H1 (cell line): ENCODE measurements at regions not wholly inside any gene's neighbourhood (a gene's known extent, or its start where the extent isn't known, plus 50 kb on each side); places are given as distances from the start of the nearest gene placed in this dataset.

ENCODE experiments used
- CTCF ChIA-PET: fragments of 300-600 bp; sonication (Branson Sonifier 250); formaldehyde crosslinking; loops from one replicate; lab custom pipeline; 2021; ENCODE audit not compliant: partially characterized antibody; lab: Charles Lee
- POLR2A ChIA-PET: fragments of 300-600 bp; sonication (Branson Sonifier 250); formaldehyde crosslinking; loops from one replicate; lab custom pipeline; 2021; ENCODE audit warnings: inconsistent platforms; ENCODE audit not compliant: partially characterized antibody; lab: Charles Lee
- DNase-seq, 2 experiments: peaks; one replicate each; pipeline versions ENCODE4 v3.0.0 to v3.0.0-alpha.2; 2010 to 2022; ENCODE audit warnings: low spot score in 2 of 2, low read depth in 1 of 2, mixed read lengths in 1 of 2
- FAIRE-seq: peaks from 2 replicates; lab custom pipeline; 2011; peaks lifted over from hg19 to GRCh38; lab: Jason Lieb, UNC
- H2AFZ ChIP-seq: 2 replicates; pipeline ENCODE4 v1.8.1; 2012; ENCODE audit warnings: low read length, inconsistent platforms
- H2AK5ac ChIP-seq: 2 replicates; pipeline ENCODE4 v1.6.1; 2013; ENCODE audit warnings: low read depth, low read length
- H2BK120ac ChIP-seq: replicated peaks from 2 replicates; pipeline ENCODE3; 2013; ENCODE audit warnings: low read depth, low read length, inconsistent platforms
- H2BK12ac ChIP-seq: 2 replicates; pipeline ENCODE4 v1.6.1; 2013; ENCODE audit warnings: low read depth, low read length
- H2BK15ac ChIP-seq: 2 replicates; pipeline ENCODE4 v1.6.1; 2013; ENCODE audit warnings: low read length
- H2BK20ac ChIP-seq: 2 replicates; pipeline ENCODE4 v1.6.1; 2013; ENCODE audit warnings: low read length
- H2BK5ac ChIP-seq: 2 replicates; pipeline ENCODE4 v1.6.1; 2013; ENCODE audit warnings: low read depth, low read length
- H3K14ac ChIP-seq: 2 replicates; pipeline ENCODE4 v1.6.1; 2013; ENCODE audit warnings: inconsistent platforms; ENCODE audit not compliant: insufficient read length
- H3K18ac ChIP-seq: 2 replicates; pipeline ENCODE4 v1.6.1; 2013; ENCODE audit warnings: low read length; ENCODE audit errors: extremely low read depth
- H3K23ac ChIP-seq: 2 replicates; pipeline ENCODE4 v1.6.1; 2013; ENCODE audit warnings: inconsistent platforms; ENCODE audit not compliant: insufficient read length
- H3K23me2 ChIP-seq: 2 replicates; pipeline ENCODE4 v1.6.1; 2013; ENCODE audit warnings: low read depth, low read length
- H3K27ac ChIP-seq: 2 replicates; pipeline ENCODE4 v1.6.1; 2011; ENCODE audit warnings: low read depth, low read length, inconsistent platforms
- H3K27me3 ChIP-seq, 4 experiments: replicated peaks in 1 of 4; 1 replicate in 1 of 4; 2 replicates in 3 of 4; pipeline versions ENCODE4 v1.6.1 to v1.8.1; 2011 to 2013; ENCODE audit warnings: low read length in 3 of 4, mild to moderate bottlenecking in 3 of 4, inconsistent platforms in 2 of 4, mixed read lengths in 2 of 4, moderate library complexity in 1 of 4; ENCODE audit not compliant: control insufficient read depth in 3 of 4, insufficient read depth in 3 of 4; ENCODE audit errors: extremely low read depth in 1 of 4
- H3K36me3 ChIP-seq, 4 experiments: 2 replicates each; pipeline versions ENCODE4 v1.6.1 to v1.8.1; 2011 to 2013; ENCODE audit warnings: mild to moderate bottlenecking in 4 of 4, low read length in 3 of 4, moderate library complexity in 2 of 4, control low read depth in 1 of 4, inconsistent platforms in 1 of 4; ENCODE audit not compliant: insufficient read depth in 4 of 4, control insufficient read depth in 2 of 4
- H3K4ac ChIP-seq: replicated peaks from 2 replicates; pipeline ENCODE3; 2013; ENCODE audit warnings: low read length, low read depth, mixed read lengths, inconsistent platforms; ENCODE audit not compliant: insufficient read length
- H3K4me1 ChIP-seq, 4 experiments: replicated peaks in 1 of 4; 1 replicate in 1 of 4; 2 replicates in 3 of 4; pipeline versions ENCODE4 v1.6.1 to v1.8.1; 2011 to 2013; ENCODE audit warnings: low read length in 3 of 4, inconsistent platforms in 2 of 4, mixed read lengths in 1 of 4; ENCODE audit not compliant: insufficient read depth in 4 of 4, control insufficient read depth in 3 of 4
- H3K4me2 ChIP-seq, 2 experiments: 2 replicates each; pipeline versions ENCODE4 v1.6.1 to v1.8.1; 2011 to 2013; ENCODE audit warnings: low read depth in 2 of 2, low read length in 2 of 2, control low read depth in 1 of 2, inconsistent platforms in 1 of 2, mild to moderate bottlenecking in 1 of 2; ENCODE audit not compliant: insufficient read depth in 1 of 2
- H3K4me3 ChIP-seq, 4 experiments: fragments of 200-600, 300-600 bp in 1 of 4; sonication (generic), shearing (Covaris generic), sonication (Bioruptor Twin) in 1 of 4; 2 replicates each; pipeline versions ENCODE4 v1.5.1 to v1.8.1; 2011 to 2016; ENCODE audit warnings: low read length in 4 of 4, low read depth in 3 of 4, control low read depth in 2 of 4, inconsistent platforms in 2 of 4, mild to moderate bottlenecking in 2 of 4, mixed read lengths in 1 of 4, moderate library complexity in 1 of 4; ENCODE audit not compliant: insufficient read depth in 2 of 4; ENCODE audit errors: extremely low read depth in 1 of 4
- H3K56ac ChIP-seq: replicated peaks from 2 replicates; pipeline ENCODE3; 2013; ENCODE audit warnings: low read depth, mild to moderate bottlenecking, mixed read lengths, low read length, inconsistent platforms; ENCODE audit not compliant: insufficient read length
- H3K79me1 ChIP-seq: 2 replicates; pipeline ENCODE4 v1.6.1; 2013; ENCODE audit warnings: low read depth, low read length, control low read depth
- H3K79me2 ChIP-seq, 2 experiments: 2 replicates each; pipeline versions ENCODE4 v1.6.1 to v1.8.1; 2012 to 2013; ENCODE audit warnings: low read length in 2 of 2, mild to moderate bottlenecking in 2 of 2, inconsistent platforms in 1 of 2; ENCODE audit not compliant: insufficient read depth in 2 of 2, control insufficient read depth in 1 of 2
- H3K9ac ChIP-seq, 4 experiments: replicated peaks in 1 of 4; 1 replicate in 1 of 4; 2 replicates in 3 of 4; pipeline versions ENCODE4 v1.6.1 to v1.8.1; 2011 to 2013; ENCODE audit warnings: low read depth in 3 of 4, low read length in 3 of 4, control low read depth in 2 of 4, mild to moderate bottlenecking in 2 of 4, moderate library complexity in 2 of 4, inconsistent platforms in 1 of 4; ENCODE audit errors: extremely low read depth in 1 of 4
- H3K9me3 ChIP-seq, 2 experiments: 2 replicates each; pipeline versions ENCODE4 v1.6.1 to v1.8.1; 2012 to 2013; ENCODE audit warnings: mild to moderate bottlenecking in 2 of 2, moderate library complexity in 2 of 2, control low read depth in 1 of 2, inconsistent platforms in 1 of 2, low read depth in 1 of 2, low read length in 1 of 2, mixed read lengths in 1 of 2; ENCODE audit not compliant: insufficient read depth in 2 of 2
- H4K20me1 ChIP-seq, 2 experiments: replicated peaks in 1 of 2; 2 replicates each; pipeline versions ENCODE3 to v1.8.1; 2011 to 2013; ENCODE audit warnings: inconsistent platforms in 2 of 2, low read length in 2 of 2, mild to moderate bottlenecking in 1 of 2; ENCODE audit not compliant: insufficient read depth in 2 of 2, control insufficient read depth in 1 of 2
- H4K5ac ChIP-seq: 2 replicates; pipeline ENCODE4 v1.6.1; 2013; ENCODE audit warnings: low read length, low read depth, mixed read lengths, inconsistent platforms; ENCODE audit not compliant: insufficient read length
- H4K8ac ChIP-seq: 2 replicates; pipeline ENCODE4 v1.8.0; 2013; ENCODE audit warnings: mild to moderate bottlenecking, moderate library complexity, low read length, inconsistent platforms; ENCODE audit not compliant: insufficient read depth; ENCODE audit errors: extremely low read depth
- H4K91ac ChIP-seq: replicated peaks from 2 replicates; pipeline ENCODE3; 2013; ENCODE audit warnings: low read length, mixed read lengths, inconsistent platforms; ENCODE audit not compliant: insufficient read length
- ATF2 ChIP-seq: IDR thresholded peaks from 2 replicates; pipeline ENCODE4 v1.6.1; 2012; ENCODE audit warnings: low read length, inconsistent platforms
- CBX5 ChIP-seq: fragments of 300-800, 300-1000 bp; sonication (generic); IDR thresholded peaks from 2 replicates; pipeline ENCODE4 v1.7.1; 2016; ENCODE audit warnings: antibody characterized with exemption, low read length, low read depth
- CBX8 ChIP-seq: fragments of 300-800, 300-1000 bp; sonication (generic); IDR thresholded peaks from 2 replicates; pipeline ENCODE4 v1.7.1; 2016; ENCODE audit warnings: low read depth, low read length, borderline replicate concordance
- CHD2 ChIP-seq: IDR thresholded peaks from 2 replicates; pipeline ENCODE4 v1.6.1; 2012; ENCODE audit warnings: low read length, improper control_type of control experiment
- CTBP2 ChIP-seq: IDR thresholded peaks from 2 replicates; pipeline ENCODE4 v1.7.0; 2011; ENCODE audit warnings: borderline replicate concordance, mild to moderate bottlenecking, moderate library complexity, mixed read lengths, low read length; ENCODE audit not compliant: insufficient read depth, insufficient read length
- HDAC6 ChIP-seq: IDR thresholded peaks from one replicate; pipeline ENCODE4 v1.7.1; 2012; ENCODE audit warnings: low read depth, mild to moderate bottlenecking, inconsistent platforms, low read length, moderate library complexity
- SAP30 ChIP-seq: fragments of 300-600 bp; sonication (generic); IDR thresholded peaks from 2 replicates; pipeline ENCODE4 v1.7.1; 2012; ENCODE audit warnings: low read length, moderate library complexity, mild to moderate bottlenecking, inconsistent platforms; ENCODE audit not compliant: insufficient read depth, insufficient replicate concordance
- SIN3A ChIP-seq, 2 experiments: IDR thresholded peaks in 1 of 2; conservative IDR thresholded peaks in 1 of 2; 2 replicates each; pipeline ENCODE4 v1.6.1; 2011 to 2012; ENCODE audit warnings: low read length in 2 of 2, improper control_type of control experiment in 1 of 2, low read depth in 1 of 2, mild to moderate bottlenecking in 1 of 2
- TEAD4 ChIP-seq: IDR thresholded peaks from 2 replicates; pipeline ENCODE4 v1.6.1; 2012; ENCODE audit warnings: low read depth, low read length, inconsistent platforms, mixed read lengths
- WGBS, 2 experiments: shearing (Covaris generic) in 1 of 2; methylation state at CpG; one replicate each; pipeline versions ENCODE4 v1.1.6 to v1.1.7; 2013 to 2015; ENCODE audit warnings: low lambda C conversion rate in 2 of 2, mixed read lengths in 2 of 2, inconsistent platforms in 1 of 2, low coverage in 1 of 2, missing lambda C conversion rate in 1 of 2; ENCODE audit not compliant: insufficient replicate concordance in 2 of 2, insufficient coverage in 1 of 2, insufficient read length in 1 of 2; ENCODE audit errors: extremely low coverage in 1 of 2, missing lambda C conversion rate in 1 of 2; 5-methylcytosine and 5-hydroxymethylcytosine counted together

- peak overlapping the region; percentile 76; the same call in 1 of the 2 replicates for H2AK5ac ChIP-seq
- H4K5ac ChIP-seq = no peak overlapping the region
- no peaks in the 10 kb centered on the region for H4K20me1 ChIP-seq
- peak overlapping the region; percentile 72; the same call in 1 of the 2 replicates for H2BK12ac ChIP-seq
- 0 out of 2 replicates have a peak overlapping the region, but pooled peaks have one; percentile 3 for H3K18ac ChIP-seq
- H3K23me2 ChIP-seq = no peaks in the 10 kb centered on the region
- no peak overlapping the region for H3K9ac ChIP-seq
- H3K27ac ChIP-seq = no peak overlapping the region
- peak overlapping the region; percentile 10 for H2BK120ac ChIP-seq
- H3K79me2 ChIP-seq = no peaks in the 10 kb centered on the region
- no peak for FAIRE-seq
- H4K8ac ChIP-seq = no peak overlapping the region
- H2BK15ac ChIP-seq = peak overlapping the region; percentile 46; the same call in 1 of the 2 replicates
- no peaks in the 10 kb centered on the region for H3K36me3 ChIP-seq
- H3K56ac ChIP-seq = no peak overlapping the region
- 71% methylated on average over 9 of the region's 9 CpGs; no CpG with 5 or more reads in 1 of the 2 experiments for WGBS, 2 experiments
- CTCF ChIA-PET = interaction anchor here (0.9 to 2.0 kb wide), 7 partner anchors 10 to 89 kb away, joined by 3 to 9 read pairs (median 5); partner anchors contain the start of gene MARCHF4
- H4K91ac ChIP-seq = peak overlapping the region; percentile 46
- no peaks in the 10 kb centered on the region for H3K79me1 ChIP-seq
- peaks cover 3 to 16% (median 10%) of the 10 kb centered on the region in 4 experiments; a peak in 6 of 7 replicates for H3K4me1 ChIP-seq
- H3K9me3 ChIP-seq = no peaks in the 10 kb centered on the region
- no peak for DNase-seq
- H3K4me2 ChIP-seq = no peak overlapping the region
- peak overlapping the region; percentile 15; the same call in 1 of the 2 replicates for H2BK5ac ChIP-seq
- no peak overlapping the region for H3K14ac ChIP-seq
- H3K27me3 ChIP-seq = no peaks in the 10 kb centered on the region
- POLR2A ChIA-PET = interaction anchor here (1.0 to 1.6 kb wide), 3 partner anchors 16 to 181 kb away, joined by 3 to 4 read pairs (median 4); partner anchors contain the start of gene RPL37A
- peak overlapping the region; percentile 9 for H3K4ac ChIP-seq
- 0 out of 2 replicates have a peak overlapping the region, but pooled peaks have one; percentile 67 for H2AFZ ChIP-seq
- no peak overlapping the region; the same call in 1 of the 2 replicates for H2BK20ac ChIP-seq
- H3K4me3 ChIP-seq = no peak overlapping the region
- no peak overlapping the region for H3K23ac ChIP-seq
- TF ChIP-seq CBX5 (no peak), CBX8 (no peak), CHD2 (no peak), SAP30 (no peak), HDAC6 (no peak), ATF2 (no peak), CTBP2 (no peak), TEAD4 (no peak), SIN3A (conservative IDR thresholded peaks at IDR 0.05 in 1 of 2, IDR thresholded peaks at IDR 0.05 in 1 of 2; ENCODE audit: low read depth in 1 of 2, low read length in 2 of 2) (no peak)
Observed at GRCh38 chr2:216317831-216318520, 54.3 kb downstream of the MARCHF4 start.
